ENCODE measurements at regions not wholly inside any gene's neighbourhood (a gene's known extent, or its start where the extent isn't known, plus 50 kb on each side); places are given as distances from the start of the nearest gene placed in this dataset.

DNA sequence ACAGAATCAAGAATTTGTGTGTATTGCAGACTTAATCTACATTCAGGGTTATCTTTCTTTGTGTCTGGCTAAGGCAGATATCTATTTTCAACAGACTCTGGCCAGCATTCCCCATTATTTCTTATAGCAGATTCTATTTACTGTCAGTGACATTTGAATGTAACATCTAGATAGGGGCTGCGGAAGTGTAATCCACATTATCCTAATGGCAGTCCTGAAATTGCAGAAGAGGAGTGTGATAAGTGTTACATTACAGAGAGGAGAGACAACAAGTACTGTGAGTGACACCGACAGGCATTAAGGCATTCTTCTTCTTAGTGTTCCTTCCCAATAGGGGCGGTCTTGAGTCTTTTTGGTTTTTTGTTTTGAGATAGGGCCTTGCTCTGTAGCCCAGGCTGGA lies 598.2 kb upstream of the NXPH2 start:
- H3K36me3 ChIP-seq (ENCODE audit: control insufficient read depth in 3 of 3, insufficient read depth in 2 of 3, low read depth in 1 of 3, low read length in 3 of 3): no peaks in the 10 kb centered on the region
- WGBS, 3 donors: 73 to 79% (median 76%) methylated on average over 3 of the region's 3 CpGs

DNA sequence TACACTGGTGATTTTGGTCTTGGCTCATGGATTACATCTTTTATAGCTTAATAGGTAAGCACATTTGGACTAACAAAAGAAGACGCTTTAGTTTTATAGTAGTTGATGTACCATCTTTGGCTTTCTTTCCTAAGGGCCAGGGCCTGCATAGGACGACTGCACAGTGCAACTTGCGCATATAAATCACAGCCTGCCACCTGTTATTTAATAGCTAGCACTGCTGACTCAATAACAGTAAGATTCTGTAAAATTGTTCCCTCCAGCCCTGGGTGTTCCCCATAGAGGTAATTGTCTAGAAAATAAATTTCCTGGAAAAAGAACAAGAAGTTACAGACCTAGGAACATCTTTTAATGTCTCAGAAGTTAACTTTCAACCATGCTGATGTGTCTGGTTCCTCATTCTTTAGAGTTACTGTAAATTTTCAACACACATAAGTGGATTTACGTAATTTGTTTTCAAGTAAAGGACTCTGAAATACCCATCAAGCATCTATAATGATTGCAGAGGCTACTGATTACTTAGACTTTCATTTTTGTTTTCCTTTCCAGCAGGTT lies 594.2 kb upstream of the NXPH2 start:
- H3K4me3 ChIP-seq (ENCODE audit: low read depth in 1 of 3, low read length in 3 of 3): no peak overlapping the region
- H3K27ac ChIP-seq (ENCODE audit: low read depth in 1 of 3, low read length in 2 of 3): no peak overlapping the region
- no peaks in the 10 kb centered on the region for H3K4me1 ChIP-seq (ENCODE audit: control insufficient read depth in 3 of 3, insufficient read depth in 2 of 3, low read depth in 1 of 3, low read length in 2 of 3)
- H3K9me3 ChIP-seq (ENCODE audit: control insufficient read depth in 2 of 2, insufficient read depth in 1 of 2, low read depth in 1 of 2, low read length in 1 of 2): no peaks in the 10 kb centered on the region
- FAIRE-seq (no peak), DNase-seq (no peak)
- 75 to 82% (median 78%) methylated on average over 4 of the region's 4 CpGs for WGBS, 3 donors
- H3K27me3 ChIP-seq (ENCODE audit: control insufficient read depth in 3 of 3, insufficient read depth in 3 of 3, low read length in 3 of 3): no peaks in the 10 kb centered on the region
- H3K36me3 ChIP-seq (ENCODE audit: control insufficient read depth in 3 of 3, insufficient read depth in 2 of 3, low read depth in 1 of 3, low read length in 3 of 3): no peaks in the 10 kb centered on the region

More for the DNA sequence above, 598.2 kb upstream of the NXPH2 start:
- Histone ChIP-seq H3K27ac (ENCODE audit: low read depth in 1 of 3, low read length in 2 of 3) (no peak overlapping the region), H3K4me1 (ENCODE audit: control insufficient read depth in 3 of 3, insufficient read depth in 2 of 3, low read depth in 1 of 3, low read length in 2 of 3) (no peaks in the 10 kb centered on the region), H3K27me3 (ENCODE audit: control insufficient read depth in 3 of 3, insufficient read depth in 3 of 3, low read length in 3 of 3) (no peaks in the 10 kb centered on the region), H3K9me3 (ENCODE audit: control insufficient read depth in 2 of 2, insufficient read depth in 1 of 2, low read depth in 1 of 2, low read length in 1 of 2) (no peaks in the 10 kb centered on the region), H3K4me3 (ENCODE audit: low read depth in 1 of 3, low read length in 3 of 3) (no peak overlapping the region)
- DNase-seq: no peak
- no peak for FAIRE-seq

DNA sequence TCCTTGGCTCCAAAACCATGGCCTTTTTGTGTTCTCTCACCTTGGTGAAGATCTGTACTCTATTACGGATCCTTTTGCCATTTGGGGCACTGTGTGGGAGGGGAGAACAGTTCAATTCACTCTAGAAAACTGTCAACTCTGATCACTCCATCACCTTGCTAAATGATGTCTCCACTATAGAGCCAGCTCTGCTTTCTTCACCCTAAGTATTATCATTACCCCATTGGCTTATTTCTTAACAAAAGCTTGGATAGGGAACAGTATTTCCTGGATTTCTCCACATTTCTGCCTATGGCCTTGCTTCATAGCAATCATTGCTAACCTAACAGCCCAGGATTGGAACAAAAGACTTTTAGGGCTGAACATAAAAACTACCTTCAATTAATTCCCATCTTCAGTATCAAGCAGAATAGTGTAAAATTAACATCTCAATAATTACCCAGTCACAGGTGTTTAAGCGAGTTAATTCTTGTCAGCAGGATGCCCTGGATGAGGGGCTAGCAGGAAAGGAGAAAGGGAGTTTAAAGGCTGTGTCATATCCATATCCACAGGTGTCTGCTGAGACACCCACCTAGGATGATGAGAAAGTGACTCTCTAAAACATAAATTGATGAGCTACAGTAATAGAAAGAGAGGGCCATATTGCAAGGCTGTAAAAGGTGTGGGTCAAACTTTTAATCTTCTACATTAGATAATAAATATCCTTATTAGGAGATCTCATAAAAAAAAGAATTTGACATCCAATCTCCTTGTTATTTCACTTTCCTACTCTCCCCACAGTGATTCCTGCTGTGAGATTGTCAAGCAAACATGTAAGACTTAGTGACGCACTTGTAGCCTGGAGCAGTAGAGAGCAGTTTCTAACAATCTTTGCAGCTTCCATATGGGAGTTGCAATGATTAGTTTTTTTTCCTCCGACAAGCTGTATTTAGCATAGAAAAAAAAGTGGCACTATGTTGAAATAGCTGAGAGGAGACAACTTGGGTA lies 589.5 kb upstream of the NXPH2 start:
- FAIRE-seq: no peak
- no peak overlapping the region for H3K4me3 ChIP-seq (ENCODE audit: low read depth in 1 of 3, low read length in 3 of 3)
- H3K9me3 ChIP-seq (ENCODE audit: control insufficient read depth in 2 of 2, insufficient read depth in 1 of 2, low read depth in 1 of 2, low read length in 1 of 2): no peaks in the 10 kb centered on the region
- H3K4me1 ChIP-seq (ENCODE audit: control insufficient read depth in 3 of 3, insufficient read depth in 2 of 3, low read depth in 1 of 3, low read length in 2 of 3): no peaks in the 10 kb centered on the region
- WGBS, 3 donors: 73 to 79% (median 79%) methylated on average over 4 of the region's 4 CpGs
- no peak overlapping the region for H3K27ac ChIP-seq (ENCODE audit: low read depth in 1 of 3, low read length in 2 of 3)
- no peaks in the 10 kb centered on the region for H3K36me3 ChIP-seq (ENCODE audit: control insufficient read depth in 3 of 3, insufficient read depth in 2 of 3, low read depth in 1 of 3, low read length in 3 of 3)
- H3K27me3 ChIP-seq (ENCODE audit: control insufficient read depth in 3 of 3, insufficient read depth in 3 of 3, low read length in 3 of 3): no peaks in the 10 kb centered on the region
- no peak for DNase-seq

DNA sequence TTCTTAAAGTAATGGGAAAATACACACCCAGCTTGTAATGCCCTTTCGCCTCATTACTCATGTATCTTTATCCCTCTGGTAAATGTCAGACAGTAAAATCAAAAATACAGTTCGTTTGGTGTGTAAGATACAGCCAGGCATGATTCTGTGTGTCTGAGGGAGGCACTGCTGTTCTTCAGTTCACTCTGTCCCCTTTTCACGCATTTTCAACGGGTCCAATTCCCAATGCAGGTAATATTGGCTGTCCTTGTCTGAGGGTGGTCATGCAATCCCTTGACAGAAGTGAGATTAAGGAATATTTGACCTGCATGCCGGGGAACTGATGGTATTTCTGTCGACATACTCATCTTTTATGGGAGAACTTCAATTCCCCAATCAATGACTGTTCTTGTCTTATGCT lies 587.2 kb upstream of the NXPH2 start:
- H3K4me3 ChIP-seq (ENCODE audit: low read depth in 1 of 3, low read length in 3 of 3): no peak overlapping the region
- WGBS, 3 donors: 58 to 70% (median 62%) methylated on average over 6 of the region's 6 CpGs
- FAIRE-seq: no peak

DNA sequence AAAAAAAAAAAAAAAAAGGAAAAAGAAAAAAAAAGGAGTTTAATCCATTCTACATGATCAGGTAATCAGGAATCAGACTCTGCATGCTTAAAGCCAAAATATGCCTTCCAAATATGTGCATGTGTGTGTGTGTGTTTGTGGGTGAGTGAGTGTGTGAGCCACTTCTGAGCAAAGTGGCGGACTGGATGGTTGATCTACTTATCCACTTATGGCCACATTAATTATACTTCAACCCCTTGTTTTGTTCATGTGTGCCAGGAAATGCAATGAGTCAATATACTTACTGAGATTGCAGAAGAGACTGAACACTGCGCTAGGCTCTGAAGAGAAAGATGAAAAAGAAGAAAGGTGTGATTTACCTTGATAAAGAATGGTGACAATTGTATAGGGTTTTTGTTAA lies 586.5 kb upstream of the NXPH2 start:
- H3K4me1 ChIP-seq (ENCODE audit: control insufficient read depth in 3 of 3, insufficient read depth in 2 of 3, low read depth in 1 of 3, low read length in 2 of 3): no peaks in the 10 kb centered on the region
- no peak for FAIRE-seq
- H3K4me3 ChIP-seq (ENCODE audit: low read depth in 1 of 3, low read length in 3 of 3): no peak overlapping the region
- H3K27me3 ChIP-seq (ENCODE audit: control insufficient read depth in 3 of 3, insufficient read depth in 3 of 3, low read length in 3 of 3): no peaks in the 10 kb centered on the region
- H3K36me3 ChIP-seq (ENCODE audit: control insufficient read depth in 3 of 3, insufficient read depth in 2 of 3, low read depth in 1 of 3, low read length in 3 of 3): no peaks in the 10 kb centered on the region
- H3K9me3 ChIP-seq (ENCODE audit: control insufficient read depth in 2 of 2, insufficient read depth in 1 of 2, low read depth in 1 of 2, low read length in 1 of 2): no peaks in the 10 kb centered on the region
- WGBS, 3 donors: 83 to 94% (median 87%) methylated on average over 2 of the region's 2 CpGs
- H3K27ac ChIP-seq (ENCODE audit: low read depth in 1 of 3, low read length in 2 of 3): no peak overlapping the region
- no peak for DNase-seq

More for the DNA sequence above, 587.2 kb upstream of the NXPH2 start:
- no peaks in the 10 kb centered on the region for H3K9me3 ChIP-seq (ENCODE audit: control insufficient read depth in 2 of 2, insufficient read depth in 1 of 2, low read depth in 1 of 2, low read length in 1 of 2)
- H3K36me3 ChIP-seq (ENCODE audit: control insufficient read depth in 3 of 3, insufficient read depth in 2 of 3, low read depth in 1 of 3, low read length in 3 of 3): no peaks in the 10 kb centered on the region
- H3K27ac ChIP-seq (ENCODE audit: low read depth in 1 of 3, low read length in 2 of 3): no peak overlapping the region
- no peaks in the 10 kb centered on the region for H3K4me1 ChIP-seq (ENCODE audit: control insufficient read depth in 3 of 3, insufficient read depth in 2 of 3, low read depth in 1 of 3, low read length in 2 of 3)
- no peak for DNase-seq
- no peaks in the 10 kb centered on the region for H3K27me3 ChIP-seq (ENCODE audit: control insufficient read depth in 3 of 3, insufficient read depth in 3 of 3, low read length in 3 of 3)

DNA sequence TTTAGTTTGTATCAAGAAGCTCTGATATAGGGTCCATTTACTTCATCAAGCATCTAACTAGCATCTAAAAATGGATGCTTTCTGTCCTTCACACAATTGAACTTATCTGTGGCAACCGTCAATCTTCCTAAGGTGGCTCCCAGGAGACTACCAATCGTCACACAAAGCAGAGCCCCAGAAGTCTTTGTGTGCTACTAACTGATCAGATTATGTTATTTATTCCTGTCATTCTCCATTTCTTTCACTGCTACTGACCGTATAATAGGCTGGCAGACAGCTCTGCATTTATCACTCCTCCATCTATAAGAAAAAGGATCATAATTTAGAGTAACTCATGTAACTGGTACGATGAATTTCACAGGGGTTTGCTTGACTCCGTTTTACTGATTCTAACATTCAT lies 585.0 kb upstream of the NXPH2 start:
- WGBS, 3 donors: 70 to 81% (median 76%) methylated on average over 5 of the region's 5 CpGs
- FAIRE-seq (no peak), DNase-seq (no peak)
- Histone ChIP-seq H3K27ac (ENCODE audit: low read depth in 1 of 3, low read length in 2 of 3) (no peak overlapping the region), H3K27me3 (ENCODE audit: control insufficient read depth in 3 of 3, insufficient read depth in 3 of 3, low read length in 3 of 3) (no peaks in the 10 kb centered on the region), H3K9me3 (ENCODE audit: control insufficient read depth in 2 of 2, insufficient read depth in 1 of 2, low read depth in 1 of 2, low read length in 1 of 2) (no peaks in the 10 kb centered on the region), H3K4me3 (ENCODE audit: low read depth in 1 of 3, low read length in 3 of 3) (no peak overlapping the region), H3K4me1 (ENCODE audit: control insufficient read depth in 3 of 3, insufficient read depth in 2 of 3, low read depth in 1 of 3, low read length in 2 of 3) (no peaks in the 10 kb centered on the region), H3K36me3 (ENCODE audit: control insufficient read depth in 3 of 3, insufficient read depth in 2 of 3, low read depth in 1 of 3, low read length in 3 of 3) (no peaks in the 10 kb centered on the region)

DNA sequence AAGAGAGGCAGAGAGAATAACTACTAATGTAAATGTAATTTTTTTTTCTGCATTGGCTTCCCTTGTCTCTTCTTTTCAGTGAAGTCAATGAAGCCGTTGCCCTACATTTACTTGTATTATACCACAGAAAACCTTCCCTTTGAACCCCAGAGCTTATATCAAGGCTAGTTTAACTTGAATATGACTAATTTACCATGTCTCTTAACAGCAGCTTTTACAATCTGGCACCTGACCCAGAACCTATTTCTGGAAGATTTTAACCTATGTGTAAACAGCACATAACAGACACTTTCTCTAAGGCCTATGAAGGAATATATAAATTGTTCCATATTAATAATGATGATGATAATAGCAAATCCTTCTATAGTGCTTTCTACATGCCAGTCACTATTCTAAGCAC lies 580.5 kb upstream of the NXPH2 start:
- DNase-seq: no peak
- Histone ChIP-seq H3K9me3 (ENCODE audit: control insufficient read depth in 2 of 2, insufficient read depth in 1 of 2, low read depth in 1 of 2, low read length in 1 of 2) (no peaks in the 10 kb centered on the region), H3K36me3 (ENCODE audit: control insufficient read depth in 3 of 3, insufficient read depth in 2 of 3, low read depth in 1 of 3, low read length in 3 of 3) (no peaks in the 10 kb centered on the region), H3K4me3 (ENCODE audit: low read depth in 1 of 3, low read length in 3 of 3) (no peak overlapping the region), H3K4me1 (ENCODE audit: control insufficient read depth in 3 of 3, insufficient read depth in 2 of 3, low read depth in 1 of 3, low read length in 2 of 3) (no peaks in the 10 kb centered on the region), H3K27ac (ENCODE audit: low read depth in 1 of 3, low read length in 2 of 3) (no peak overlapping the region), H3K27me3 (ENCODE audit: control insufficient read depth in 3 of 3, insufficient read depth in 3 of 3, low read length in 3 of 3) (no peaks in the 10 kb centered on the region)
- no peak for FAIRE-seq
- WGBS, 3 donors: 13 to 52% (median 38%) methylated on average over 1 of the region's 1 CpG

DNA sequence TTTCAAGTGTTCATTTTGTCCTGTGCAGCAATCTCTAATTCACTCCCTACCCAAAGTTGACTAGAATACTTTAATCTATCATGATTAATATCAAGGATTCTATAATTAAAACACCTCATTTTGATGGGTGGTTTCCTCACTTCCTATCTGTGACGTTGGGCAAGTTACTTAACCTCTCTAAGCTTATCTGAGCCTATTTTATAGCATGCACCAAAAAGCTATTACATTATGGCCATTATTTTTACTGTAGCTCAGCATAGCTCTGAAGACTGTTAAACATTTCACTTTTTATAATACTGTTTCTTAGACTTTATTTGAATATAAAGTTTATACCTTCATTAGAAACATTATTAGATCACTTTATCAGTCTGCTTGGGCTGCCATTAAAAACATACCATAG lies 579.6 kb upstream of the NXPH2 start:
- DNase-seq: no peak
- H3K27ac ChIP-seq (ENCODE audit: low read depth in 1 of 3, low read length in 2 of 3): no peak overlapping the region
- no peaks in the 10 kb centered on the region for H3K27me3 ChIP-seq (ENCODE audit: control insufficient read depth in 3 of 3, insufficient read depth in 3 of 3, low read length in 3 of 3)
- no peaks in the 10 kb centered on the region for H3K4me1 ChIP-seq (ENCODE audit: control insufficient read depth in 3 of 3, insufficient read depth in 2 of 3, low read depth in 1 of 3, low read length in 2 of 3)
- 8 to 20% (median 14%) methylated on average over 1 of the region's 1 CpG for WGBS, 3 donors
- no peaks in the 10 kb centered on the region for H3K9me3 ChIP-seq (ENCODE audit: control insufficient read depth in 2 of 2, insufficient read depth in 1 of 2, low read depth in 1 of 2, low read length in 1 of 2)
- no peak overlapping the region for H3K4me3 ChIP-seq (ENCODE audit: low read depth in 1 of 3, low read length in 3 of 3)
- FAIRE-seq: no peak
- no peaks in the 10 kb centered on the region for H3K36me3 ChIP-seq (ENCODE audit: control insufficient read depth in 3 of 3, insufficient read depth in 2 of 3, low read depth in 1 of 3, low read length in 3 of 3)

Data from small intestine (tissue), 7 donors.